ENCODE measurements at regions not wholly inside any gene's neighbourhood (a gene's known extent, or its start where the extent isn't known, plus 50 kb on each side); places are given as distances from the start of the nearest gene placed in this dataset.

- DNase-seq (ENCODE audit: low read depth in 2 of 2): no peak
Observed at GRCh38 chr16:25317732-25318316, 60.2 kb upstream of the ZKSCAN2 start.

GRCh38 chr16:25311950-25312349 is 54.3 kb upstream of the ZKSCAN2 start:
- DNase-seq (ENCODE audit: low read depth in 2 of 2): no peak

GRCh38 chr16:25311039-25311438 is 53.4 kb upstream of the ZKSCAN2 start:
- no peak for DNase-seq (ENCODE audit: low read depth in 2 of 2)
